ENCODE measurements at regions not wholly inside any gene's neighbourhood (a gene's known extent, or its start where the extent isn't known, plus 50 kb on each side); places are given as distances from the start of the nearest gene placed in this dataset.
"Not testable (repeated sequence)": the region's sequence is repeated elsewhere in the genome, so short reads cannot be mapped to it uniquely, and the experiment has no call there.

- H3K36me3 ChIP-seq (ENCODE audit: insufficient read depth, low read length), result no peaks in the 10 kb centered on the region
- no peak overlapping the region for H3K4me3 ChIP-seq (ENCODE audit: low read depth, low read length, poor library complexity, severe bottlenecking)
- H3K9ac ChIP-seq (ENCODE audit: low read length), result no peak overlapping the region
- no peak overlapping the region for H3K4me2 ChIP-seq (ENCODE audit: low read length)
- H3K4me1 ChIP-seq (ENCODE audit: insufficient read depth, low read length, severe bottlenecking), result no peaks in the 10 kb centered on the region
- no peak for TF ChIP-seq EZH2 (IDR thresholded peaks at IDR 0.05; ENCODE audit: borderline replicate concordance, low read length)
- TF ChIP-seq CTCF (IDR thresholded peaks at IDR 0.05; ENCODE audit: low read length), result no peak
- no peak overlapping the region for H3K27ac ChIP-seq (ENCODE audit: low read depth, low read length, poor library complexity, severe bottlenecking)
- H3K79me2 ChIP-seq (ENCODE audit: insufficient read depth, low read length), result no peaks in the 10 kb centered on the region
- H4K20me1 ChIP-seq (ENCODE audit: insufficient read depth, low read length), result no peaks in the 10 kb centered on the region
- no peaks in the 10 kb centered on the region for H3K9me3 ChIP-seq (ENCODE audit: low read length)
- no peaks in the 10 kb centered on the region for H3K27me3 ChIP-seq (ENCODE audit: insufficient read depth, low read length)
- no peaks in the 10 kb centered on the region for H3K9me2 ChIP-seq (ENCODE audit: low read depth, low read length)
- H2AFZ ChIP-seq (ENCODE audit: low read length), result no peak overlapping the region
- no peaks in the 10 kb centered on the region for H3F3A ChIP-seq (ENCODE audit: insufficient read depth, low read length)
These were observed 1506.2 kb upstream of the LRRTM3 start for GRCh38 chr10:65419629-65420028.

- H3K27ac ChIP-seq (ENCODE audit: low read depth, low read length, poor library complexity, severe bottlenecking), result no peak overlapping the region
- TF ChIP-seq CTCF (IDR thresholded peaks at IDR 0.05; ENCODE audit: low read length) (no peak), EZH2 (IDR thresholded peaks at IDR 0.05; ENCODE audit: borderline replicate concordance, low read length) (no peak)
These were observed 1502.8 kb upstream of the LRRTM3 start for GRCh38 chr10:65423043-65423442.

GRCh38 chr10:65429381-65429780, 1496.5 kb upstream of the LRRTM3 start:
- not testable (repeated sequence) for H3K36me3 ChIP-seq (ENCODE audit: insufficient read depth, low read length); H3K4me2 ChIP-seq (ENCODE audit: low read length); H3K4me1 ChIP-seq (ENCODE audit: insufficient read depth, low read length, severe bottlenecking); H3K4me3 ChIP-seq (ENCODE audit: low read depth, low read length, poor library complexity, severe bottlenecking); H3K27ac ChIP-seq (ENCODE audit: low read depth, low read length, poor library complexity, severe bottlenecking); H2AFZ ChIP-seq (ENCODE audit: low read length); H4K20me1 ChIP-seq (ENCODE audit: insufficient read depth, low read length); H3K9me3 ChIP-seq (ENCODE audit: low read length); H3F3A ChIP-seq (ENCODE audit: insufficient read depth, low read length); H3K9me2 ChIP-seq (ENCODE audit: low read depth, low read length); H3K9ac ChIP-seq (ENCODE audit: low read length); H3K27me3 ChIP-seq (ENCODE audit: insufficient read depth, low read length); H3K79me2 ChIP-seq (ENCODE audit: insufficient read depth, low read length)

More at GRCh38 chr10:65423043-65423442, 1502.8 kb upstream of the LRRTM3 start:
- Histone ChIP-seq H4K20me1 (ENCODE audit: insufficient read depth, low read length) (no peaks in the 10 kb centered on the region), H3K9ac (ENCODE audit: low read length) (no peak overlapping the region), H3K36me3 (ENCODE audit: insufficient read depth, low read length) (no peaks in the 10 kb centered on the region), H3F3A (ENCODE audit: insufficient read depth, low read length) (no peaks in the 10 kb centered on the region), H3K4me1 (ENCODE audit: insufficient read depth, low read length, severe bottlenecking) (no peaks in the 10 kb centered on the region), H3K4me2 (ENCODE audit: low read length) (no peak overlapping the region), H3K27me3 (ENCODE audit: insufficient read depth, low read length) (no peaks in the 10 kb centered on the region), H3K4me3 (ENCODE audit: low read depth, low read length, poor library complexity, severe bottlenecking) (no peak overlapping the region), H3K9me3 (ENCODE audit: low read length) (no peaks in the 10 kb centered on the region), H3K9me2 (ENCODE audit: low read depth, low read length) (no peaks in the 10 kb centered on the region), H3K79me2 (ENCODE audit: insufficient read depth, low read length) (no peaks in the 10 kb centered on the region), H2AFZ (ENCODE audit: low read length) (no peak overlapping the region)

- Histone ChIP-seq H3K4me2 (ENCODE audit: low read length) (no peak overlapping the region), H3K9ac (ENCODE audit: low read length) (no peak overlapping the region), H4K20me1 (ENCODE audit: insufficient read depth, low read length) (no peaks in the 10 kb centered on the region), H3K79me2 (ENCODE audit: insufficient read depth, low read length) (no peaks in the 10 kb centered on the region), H2AFZ (ENCODE audit: low read length) (no peak overlapping the region), H3K36me3 (ENCODE audit: insufficient read depth, low read length) (no peaks in the 10 kb centered on the region), H3K9me3 (ENCODE audit: low read length) (no peaks in the 10 kb centered on the region), H3K27ac (ENCODE audit: low read depth, low read length, poor library complexity, severe bottlenecking) (no peak overlapping the region), H3K4me1 (ENCODE audit: insufficient read depth, low read length, severe bottlenecking) (no peaks in the 10 kb centered on the region), H3F3A (ENCODE audit: insufficient read depth, low read length) (no peaks in the 10 kb centered on the region), H3K27me3 (ENCODE audit: insufficient read depth, low read length) (no peaks in the 10 kb centered on the region), H3K9me2 (ENCODE audit: low read depth, low read length) (no peaks in the 10 kb centered on the region), H3K4me3 (ENCODE audit: low read depth, low read length, poor library complexity, severe bottlenecking) (no peak overlapping the region)
- TF ChIP-seq EZH2 (IDR thresholded peaks at IDR 0.05; ENCODE audit: borderline replicate concordance, low read length) (no peak), CTCF (IDR thresholded peaks at IDR 0.05; ENCODE audit: low read length) (no peak)
These were observed 1494.9 kb upstream of the LRRTM3 start for GRCh38 chr10:65430979-65431378.
